ENCODE measurements at regions not wholly inside any gene's neighbourhood (a gene's known extent, or its start where the extent isn't known, plus 50 kb on each side); places are given as distances from the start of the nearest gene placed in this dataset.

- H3K36me3 Mint-ChIP-seq (ENCODE audit: insufficient read depth, unreplicated experiment) = peaks cover 6% of the 10 kb centered on the region
- H3K27ac Mint-ChIP-seq (ENCODE audit: low read depth, unreplicated experiment) = no peak overlapping the region
- POLR2A ChIA-PET = interaction anchor here (0.6 kb wide), 1 partner anchor 78 kb away, joined by 3 read pairs; no protein-coding TSS in a partner anchor
- intact Hi-C loops (cut with micrococcal nuclease) = no loop called here
- DNase-seq (ENCODE audit: unreplicated experiment) = no peak
- no peaks in the 10 kb centered on the region for H3K9me3 Mint-ChIP-seq (ENCODE audit: unreplicated experiment)
- CTCF ChIA-PET = interaction anchor here (0.6 kb wide), 1 partner anchor 113 kb away, joined by 3 read pairs; no protein-coding TSS in a partner anchor
- no peaks in the 10 kb centered on the region for H3K4me1 Mint-ChIP-seq (ENCODE audit: insufficient read depth, unreplicated experiment)
- no peak overlapping the region for H3K4me3 Mint-ChIP-seq (ENCODE audit: unreplicated experiment)
- no peaks in the 10 kb centered on the region for H3K27me3 Mint-ChIP-seq (ENCODE audit: insufficient read depth, unreplicated experiment)
- TF ChIP-seq, protein P1, sequence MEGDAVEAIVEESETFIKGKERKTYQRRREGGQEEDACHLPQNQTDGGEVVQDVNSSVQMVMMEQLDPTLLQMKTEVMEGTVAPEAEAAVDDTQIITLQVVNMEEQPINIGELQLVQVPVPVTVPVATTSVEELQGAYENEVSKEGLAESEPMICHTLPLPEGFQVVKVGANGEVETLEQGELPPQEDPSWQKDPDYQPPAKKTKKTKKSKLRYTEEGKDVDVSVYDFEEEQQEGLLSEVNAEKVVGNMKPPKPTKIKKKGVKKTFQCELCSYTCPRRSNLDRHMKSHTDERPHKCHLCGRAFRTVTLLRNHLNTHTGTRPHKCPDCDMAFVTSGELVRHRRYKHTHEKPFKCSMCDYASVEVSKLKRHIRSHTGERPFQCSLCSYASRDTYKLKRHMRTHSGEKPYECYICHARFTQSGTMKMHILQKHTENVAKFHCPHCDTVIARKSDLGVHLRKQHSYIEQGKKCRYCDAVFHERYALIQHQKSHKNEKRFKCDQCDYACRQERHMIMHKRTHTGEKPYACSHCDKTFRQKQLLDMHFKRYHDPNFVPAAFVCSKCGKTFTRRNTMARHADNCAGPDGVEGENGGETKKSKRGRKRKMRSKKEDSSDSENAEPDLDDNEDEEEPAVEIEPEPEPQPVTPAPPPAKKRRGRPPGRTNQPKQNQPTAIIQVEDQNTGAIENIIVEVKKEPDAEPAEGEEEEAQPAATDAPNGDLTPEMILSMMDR (IDR thresholded peaks at IDR 0.05; ENCODE audit: unreplicated experiment) = no peak
- no TSS peak for BruUV-seq (replicated peaks)
Observed at GRCh38 chr3:152656214-152656971, 178.5 kb upstream of the P2RY1 start.

GRCh38 chr3:152656972-152657355 is 178.0 kb upstream of the P2RY1 start:
- no peak for DNase-seq (ENCODE audit: unreplicated experiment)
- no peak overlapping the region for H3K27ac Mint-ChIP-seq (ENCODE audit: low read depth, unreplicated experiment)

GRCh38 chr3:152658977-152659720 is 175.8 kb upstream of the P2RY1 start:
- CTCF ChIA-PET = interaction anchor here (1.1 kb wide), 1 partner anchor 8 kb away, joined by 3 read pairs; no protein-coding TSS in a partner anchor
- H3K36me3 Mint-ChIP-seq (ENCODE audit: insufficient read depth, unreplicated experiment) = no peaks in the 10 kb centered on the region
- TF ChIP-seq, protein P1 (IDR thresholded peaks at IDR 0.05; ENCODE audit: unreplicated experiment) = no peak
- no peaks in the 10 kb centered on the region for H3K9me3 Mint-ChIP-seq (ENCODE audit: unreplicated experiment)
- no peaks in the 10 kb centered on the region for H3K4me1 Mint-ChIP-seq (ENCODE audit: insufficient read depth, unreplicated experiment)
- no peak overlapping the region for H3K4me3 Mint-ChIP-seq (ENCODE audit: unreplicated experiment)
- H3K27ac Mint-ChIP-seq (ENCODE audit: low read depth, unreplicated experiment) = no peak overlapping the region
- intact Hi-C loops (cut with micrococcal nuclease) = no loop called here
- POLR2A ChIA-PET = no interaction called here
- no peaks in the 10 kb centered on the region for H3K27me3 Mint-ChIP-seq (ENCODE audit: insufficient read depth, unreplicated experiment)
- DNase-seq (ENCODE audit: unreplicated experiment) = no peak
- BruUV-seq (replicated peaks) = no TSS peak

More at GRCh38 chr3:152656972-152657355, 178.0 kb upstream of the P2RY1 start:
- peaks cover 6% of the 10 kb centered on the region for H3K36me3 Mint-ChIP-seq (ENCODE audit: insufficient read depth, unreplicated experiment)
- no peaks in the 10 kb centered on the region for H3K4me1 Mint-ChIP-seq (ENCODE audit: insufficient read depth, unreplicated experiment)
- POLR2A ChIA-PET = interaction anchor here (0.6 kb wide), 2 partner anchors 64 to 78 kb away, joined by 3 to 4 read pairs; no protein-coding TSS in a partner anchor
- no TSS peak for BruUV-seq (replicated peaks)
- no peaks in the 10 kb centered on the region for H3K27me3 Mint-ChIP-seq (ENCODE audit: insufficient read depth, unreplicated experiment)
- no peaks in the 10 kb centered on the region for H3K9me3 Mint-ChIP-seq (ENCODE audit: unreplicated experiment)
- CTCF ChIA-PET = no interaction called here
- TF ChIP-seq, protein P1 (IDR thresholded peaks at IDR 0.05; ENCODE audit: unreplicated experiment) = no peak
- H3K4me3 Mint-ChIP-seq (ENCODE audit: unreplicated experiment) = no peak overlapping the region
- intact Hi-C loops (cut with micrococcal nuclease) = no loop called here

DNA sequence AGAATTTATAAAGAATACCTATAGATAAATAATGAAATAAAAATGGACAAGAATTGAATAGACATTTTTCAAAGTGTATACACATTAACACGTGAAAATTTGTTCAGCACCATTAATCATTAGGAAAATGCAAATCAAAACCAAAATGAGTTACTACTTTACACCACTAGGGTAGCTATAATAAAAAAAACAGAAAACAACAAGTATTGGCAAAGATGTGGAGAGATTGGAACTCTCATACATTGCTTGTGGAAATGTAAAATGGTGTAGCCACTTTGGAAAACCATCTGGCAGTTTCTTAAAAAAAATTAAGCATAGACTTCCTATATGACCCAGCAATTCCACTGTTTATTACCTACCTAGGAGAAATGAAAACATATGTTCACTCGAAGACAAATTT is 172.8 kb upstream of the P2RY1 start:
- BruUV-seq (replicated peaks) = no TSS peak

More for the DNA sequence above, 172.8 kb upstream of the P2RY1 start:
- intact Hi-C loops (cut with micrococcal nuclease) = no loop called here
- no peaks in the 10 kb centered on the region for H3K9me3 Mint-ChIP-seq (ENCODE audit: unreplicated experiment)
- H3K36me3 Mint-ChIP-seq (ENCODE audit: insufficient read depth, unreplicated experiment) = no peaks in the 10 kb centered on the region
- H3K27ac Mint-ChIP-seq (ENCODE audit: low read depth, unreplicated experiment) = no peak overlapping the region
- ChIA-PET POLR2A (interaction anchor here (0.6 kb wide), 1 partner anchor 13 kb away, joined by 3 read pairs; no protein-coding TSS in a partner anchor), CTCF (no interaction called here)
- TF ChIP-seq, protein P1 (IDR thresholded peaks at IDR 0.05; ENCODE audit: unreplicated experiment) = no peak
- no peaks in the 10 kb centered on the region for H3K27me3 Mint-ChIP-seq (ENCODE audit: insufficient read depth, unreplicated experiment)
- no peaks in the 10 kb centered on the region for H3K4me1 Mint-ChIP-seq (ENCODE audit: insufficient read depth, unreplicated experiment)
- DNase-seq (ENCODE audit: unreplicated experiment) = no peak
- no peak overlapping the region for H3K4me3 Mint-ChIP-seq (ENCODE audit: unreplicated experiment)
